Esophagus squamous epithelium (tissue), 5 donors: ENCODE measurements at regions not wholly inside any gene's neighbourhood (a gene's known extent, or its start where the extent isn't known, plus 50 kb on each side); places are given as distances from the start of the nearest gene placed in this dataset.

Experiments
- DNase-seq: peaks from one replicate; lab custom pipeline; 2025; lab: John Stamatoyannopoulos, UW
- H3K27ac ChIP-seq, 4 donors: fragments of 200-600 bp; sonication (generic); one replicate each; pipeline ENCODE4 v1.5.1; 2016 to 2019; ENCODE audit warnings: mild to moderate bottlenecking in 1 of 4
- H3K27me3 ChIP-seq, 4 donors: fragments of 200-600 bp; sonication (generic); 1 replicate in 3 of 4; 2 replicates in 1 of 4; pipeline versions ENCODE4 v1.5.1 to v1.6.0; 2017 to 2021; ENCODE audit warnings: antibody characterized with exemption in 1 of 4
- H3K36me3 ChIP-seq, 3 donors: fragments of 200-600 bp; sonication (generic); one replicate each; pipeline ENCODE4 v1.5.1; 2016 to 2019
- H3K4me1 ChIP-seq, 3 donors: fragments of 200-600 bp; sonication (generic); one replicate each; pipeline ENCODE4 v1.5.1; 2017 to 2019
- H3K4me3 ChIP-seq, 4 donors: fragments of 200-600 bp; sonication (generic); 1 replicate in 3 of 4; 2 replicates in 1 of 4; pipeline ENCODE4 v1.5.1; 2016 to 2019; ENCODE audit warnings: mild to moderate bottlenecking in 2 of 4, moderate library complexity in 1 of 4
- H3K9me3 ChIP-seq, 3 donors: fragments of 200-600 bp; sonication (generic); one replicate each; pipeline ENCODE4 v1.5.1; 2016 to 2019
- POLR2A ChIP-seq, 4 donors: fragments of 450-650 bp; IDR thresholded peaks; one replicate each; pipeline ENCODE4 v1.6.1; 2017; ENCODE audit warnings: antibody characterized with exemption in 4 of 4, mild to moderate bottlenecking in 4 of 4, moderate library complexity in 3 of 4
- WGBS, 2 donors: methylation state at CpG; one replicate each; pipeline ENCODE4 v1.1.5; 2018; 5-methylcytosine and 5-hydroxymethylcytosine counted together
- intact Hi-C: fragments of 100-400 bp; cut with DNase I; formaldehyde crosslinking; loops from one replicate; pipeline ENCODE4 v1.15.0; 2022
- TF ChIP-seq, protein P1 (sequence below), 6 experiments: fragments of 450-650 bp in 4 of 6; fragments of 200-600 bp in 2 of 6; sonication (generic) in 2 of 6; IDR thresholded peaks; one replicate each; pipeline ENCODE4 v1.5.1; 2016 to 2019; ENCODE audit warnings: antibody characterized with exemption in 6 of 6, mild to moderate bottlenecking in 4 of 6, moderate library complexity in 4 of 6
- donor health status: DM: yes; HTN: yes; CAD: no.

- H3K4me1 ChIP-seq = no peaks in the 10 kb centered on the region
- no peak overlapping the region for H3K27ac ChIP-seq
- no peak for DNase-seq
- H3K4me3 ChIP-seq = no peak overlapping the region
- no peaks in the 10 kb centered on the region for H3K27me3 ChIP-seq
- TF ChIP-seq, protein P1, sequence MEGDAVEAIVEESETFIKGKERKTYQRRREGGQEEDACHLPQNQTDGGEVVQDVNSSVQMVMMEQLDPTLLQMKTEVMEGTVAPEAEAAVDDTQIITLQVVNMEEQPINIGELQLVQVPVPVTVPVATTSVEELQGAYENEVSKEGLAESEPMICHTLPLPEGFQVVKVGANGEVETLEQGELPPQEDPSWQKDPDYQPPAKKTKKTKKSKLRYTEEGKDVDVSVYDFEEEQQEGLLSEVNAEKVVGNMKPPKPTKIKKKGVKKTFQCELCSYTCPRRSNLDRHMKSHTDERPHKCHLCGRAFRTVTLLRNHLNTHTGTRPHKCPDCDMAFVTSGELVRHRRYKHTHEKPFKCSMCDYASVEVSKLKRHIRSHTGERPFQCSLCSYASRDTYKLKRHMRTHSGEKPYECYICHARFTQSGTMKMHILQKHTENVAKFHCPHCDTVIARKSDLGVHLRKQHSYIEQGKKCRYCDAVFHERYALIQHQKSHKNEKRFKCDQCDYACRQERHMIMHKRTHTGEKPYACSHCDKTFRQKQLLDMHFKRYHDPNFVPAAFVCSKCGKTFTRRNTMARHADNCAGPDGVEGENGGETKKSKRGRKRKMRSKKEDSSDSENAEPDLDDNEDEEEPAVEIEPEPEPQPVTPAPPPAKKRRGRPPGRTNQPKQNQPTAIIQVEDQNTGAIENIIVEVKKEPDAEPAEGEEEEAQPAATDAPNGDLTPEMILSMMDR (IDR thresholded peaks at IDR 0.05) = no peak
- TF ChIP-seq POLR2A (IDR thresholded peaks at IDR 0.05) = no peak
- peaks cover 0 to 5% (median 0%) of the 10 kb centered on the region in 3 donors for H3K9me3 ChIP-seq
- H3K36me3 ChIP-seq = no peaks in the 10 kb centered on the region
- intact Hi-C loops = no loop called here
Measured at GRCh38 chr5:63573380-63573779, 388.9 kb downstream of the HTR1A start.

GRCh38 chr5:63572740-63573139 is 389.5 kb downstream of the HTR1A start:
- no peak overlapping the region for H3K27ac ChIP-seq
- no peaks in the 10 kb centered on the region for H3K27me3 ChIP-seq
- no peak for DNase-seq
- peaks cover 0 to 5% (median 0%) of the 10 kb centered on the region in 3 donors for H3K9me3 ChIP-seq
- H3K4me1 ChIP-seq = no peaks in the 10 kb centered on the region
- TF ChIP-seq, protein P1 (IDR thresholded peaks at IDR 0.05) = no peak
- no peak for TF ChIP-seq POLR2A (IDR thresholded peaks at IDR 0.05)
- WGBS, 2 donors = 71 to 78% methylated on average over 1 of the region's 1 CpG
- intact Hi-C loops = no loop called here
- no peaks in the 10 kb centered on the region for H3K36me3 ChIP-seq
- H3K4me3 ChIP-seq = no peak overlapping the region

- no peak for DNase-seq
- Histone ChIP-seq H3K9me3 (peaks cover 0 to 12% (median 0%) of the 10 kb centered on the region in 3 donors), H3K4me3 (no peak overlapping the region), H3K27ac (no peak overlapping the region), H3K36me3 (no peaks in the 10 kb centered on the region), H3K4me1 (no peaks in the 10 kb centered on the region), H3K27me3 (no peaks in the 10 kb centered on the region)
- intact Hi-C loops = no loop called here
- WGBS, 2 donors = 79 to 91% methylated on average over 3 to 10 of the region's 12 CpGs
- TF ChIP-seq, protein P1 (IDR thresholded peaks at IDR 0.05) = no peak
- no peak for TF ChIP-seq POLR2A (IDR thresholded peaks at IDR 0.05)
Measured at GRCh38 chr5:63570752-63571151, 391.5 kb downstream of the HTR1A start.

DNA sequence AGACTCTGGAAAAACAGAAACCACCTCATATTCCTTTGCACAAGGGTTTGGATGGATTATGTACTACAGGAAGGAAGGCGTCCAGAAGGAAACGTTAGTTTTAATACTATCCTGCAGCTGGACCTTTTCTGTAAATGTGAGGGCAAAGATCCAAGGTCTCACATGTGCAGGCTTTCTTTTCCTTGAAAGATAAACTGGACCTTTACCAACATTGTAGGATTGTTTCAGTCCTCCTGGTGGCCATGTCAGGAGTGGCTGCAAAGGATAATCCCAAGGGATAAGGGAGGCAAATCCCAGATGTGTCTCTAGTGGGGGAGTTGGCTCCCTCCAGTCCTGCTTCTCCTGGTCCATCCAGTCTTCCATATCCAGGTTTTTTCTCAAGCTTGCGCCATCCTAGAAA is 397.5 kb downstream of the HTR1A start:
- H3K36me3 ChIP-seq = no peaks in the 10 kb centered on the region
- H3K4me3 ChIP-seq = no peak overlapping the region
- H3K27me3 ChIP-seq = no peaks in the 10 kb centered on the region
- no peak overlapping the region for H3K27ac ChIP-seq
- 72 to 87% methylated on average over 3 of the region's 3 CpGs for WGBS, 2 donors
- no peaks in the 10 kb centered on the region for H3K4me1 ChIP-seq
- intact Hi-C loops = no loop called here
- TF ChIP-seq, protein P1 (IDR thresholded peaks at IDR 0.05) = no peak
- no peak for TF ChIP-seq POLR2A (IDR thresholded peaks at IDR 0.05)
- peaks cover 0 to 31% (median 0%) of the 10 kb centered on the region in 3 donors for H3K9me3 ChIP-seq
- no peak for DNase-seq

DNA sequence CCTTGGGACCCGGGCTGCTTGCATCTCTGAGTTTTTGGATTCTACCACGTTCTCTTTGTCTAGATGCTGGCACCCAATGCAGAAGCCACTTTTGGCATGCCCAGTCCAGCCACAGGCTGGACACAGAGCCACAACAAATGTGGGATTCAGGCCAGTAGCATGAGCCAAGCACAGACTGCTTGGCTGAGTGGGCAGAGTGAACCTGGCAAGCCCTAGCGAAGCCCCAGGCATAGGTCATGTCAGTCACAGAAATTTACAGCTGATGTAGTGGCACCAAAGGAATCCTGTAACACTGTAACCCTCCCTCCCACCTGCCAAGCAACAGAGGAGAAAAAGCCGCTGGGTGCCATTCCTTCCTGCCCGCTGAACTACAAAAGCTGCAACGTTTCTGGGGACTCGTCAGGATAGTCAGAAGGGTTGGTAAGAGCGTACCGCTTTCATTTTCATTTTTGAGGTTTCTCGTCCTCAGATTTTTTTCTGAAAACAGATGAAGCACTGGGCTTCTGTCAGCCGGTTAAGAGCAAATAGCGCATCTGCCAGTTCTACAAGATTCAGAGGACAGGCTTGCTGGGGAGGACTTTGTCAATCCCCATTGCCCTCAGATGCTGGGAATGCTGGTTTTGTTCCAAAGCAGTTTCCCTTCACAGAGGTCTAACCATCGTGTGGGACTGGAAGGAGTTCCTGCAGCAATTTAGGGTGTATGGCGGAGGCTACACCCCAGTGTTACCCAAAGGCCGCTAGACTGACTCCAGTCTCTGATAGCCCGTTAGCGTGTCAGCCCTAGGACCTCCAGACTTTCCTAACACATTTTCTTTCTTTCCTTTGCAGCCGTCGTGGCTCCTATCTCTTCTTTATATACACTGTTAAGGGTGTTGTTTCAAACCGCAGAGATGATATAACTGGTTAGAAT is 399.0 kb downstream of the HTR1A start:
- Histone ChIP-seq H3K27ac (no peak overlapping the region), H3K36me3 (no peaks in the 10 kb centered on the region), H3K9me3 (peaks cover 0 to 26% (median 0%) of the 10 kb centered on the region in 3 donors), H3K27me3 (no peaks in the 10 kb centered on the region), H3K4me3 (no peak overlapping the region), H3K4me1 (no peaks in the 10 kb centered on the region)
- intact Hi-C loops = no loop called here
- DNase-seq = no peak
- TF ChIP-seq POLR2A (IDR thresholded peaks at IDR 0.05) = no peak
- TF ChIP-seq, protein P1 (IDR thresholded peaks at IDR 0.05) = no peak
- 75 to 87% methylated on average over 19 to 20 of the region's 20 CpGs for WGBS, 2 donors
